ENCODE measurements at regions not wholly inside any gene's neighbourhood (a gene's known extent, or its start where the extent isn't known, plus 50 kb on each side); places are given as distances from the start of the nearest gene placed in this dataset.

GRCh38 chr4:12488672-12489071 lies 995.5 kb downstream of the RAB28 start:
- ChIA-PET CTCF (ENCODE audit: low intra/inter-chr PET ratio) (no interaction called here), POLR2A (no interaction called here)
- in situ Hi-C loops (cut with MboI): no loop called here
- ATAC-seq (no peak), FAIRE-seq (no peak), DNase-seq (ENCODE audit: extremely low read depth in 1 of 4, low spot score in 3 of 4) (no peak)
- H3K4me3 ChIP-seq: no peak overlapping the region
- no peaks in the 10 kb centered on the region for H3K9me3 ChIP-seq (replicated peaks; ENCODE audit: control insufficient read depth, insufficient read depth, low read depth, low read length)
- 0% methylated on average over 5 of the region's 5 CpGs for WGBS (ENCODE audit: insufficient coverage, low coverage, missing lambda C conversion rate)
- no peak overlapping the region for H3K9ac ChIP-seq (ENCODE audit: insufficient read depth in 1 of 2, low read depth in 2 of 2, low read length in 2 of 2)
- H3K9me1 ChIP-seq (ENCODE audit: control insufficient read depth, insufficient read depth, low read length): no peaks in the 10 kb centered on the region
- H3K27me3 ChIP-seq (ENCODE audit: control insufficient read depth in 2 of 2, insufficient read depth in 2 of 2, low read length in 2 of 2): no peaks in the 10 kb centered on the region
- H3K79me2 ChIP-seq (ENCODE audit: control insufficient read depth, insufficient read depth, low read length): no peaks in the 10 kb centered on the region
- H4K20me1 ChIP-seq (replicated peaks; ENCODE audit: control insufficient read depth, insufficient read depth, low read length): no peaks in the 10 kb centered on the region
- intact Hi-C loops (cut with micrococcal nuclease): no loop called here
- no peak overlapping the region for H3K27ac ChIP-seq (ENCODE audit: extremely low read depth, low read depth, low read length)
- no peaks in the 10 kb centered on the region for H3K4me1 ChIP-seq (replicated peaks in 1 of 2; ENCODE audit: control insufficient read depth in 2 of 2, insufficient read depth in 2 of 2, low read length in 2 of 2)
- BruUV-seq (replicated peaks): no TSS peak
- TF ChIP-seq HMG20B (CRISPR knock-in tag; IDR thresholded peaks at IDR 0.05) (no peak), ZNF408 (CRISPR knock-in tag; IDR thresholded peaks at IDR 0.05; ENCODE audit: low read depth) (no peak)
- no peak overlapping the region for H2AFZ ChIP-seq (ENCODE audit: low read depth, low read length)
- H3K4me2 ChIP-seq (ENCODE audit: insufficient read depth, low read length): no peak overlapping the region
- H3K36me3 ChIP-seq (ENCODE audit: control insufficient read depth, insufficient read depth, low read length): no peaks in the 10 kb centered on the region

GRCh38 chr4:12487000-12487399 lies 997.1 kb downstream of the RAB28 start:
- FAIRE-seq: no peak

More at GRCh38 chr4:12487000-12487399, 997.1 kb downstream of the RAB28 start:
- H2AFZ ChIP-seq (ENCODE audit: low read depth, low read length): no peak overlapping the region
- ChIA-PET POLR2A (no interaction called here), CTCF (ENCODE audit: low intra/inter-chr PET ratio) (no interaction called here)
- DNase-seq (ENCODE audit: extremely low read depth in 1 of 4, low spot score in 3 of 4): no peak
- no peaks in the 10 kb centered on the region for H3K9me3 ChIP-seq (replicated peaks; ENCODE audit: control insufficient read depth, insufficient read depth, low read depth, low read length)
- H3K27ac ChIP-seq (ENCODE audit: extremely low read depth, low read depth, low read length): no peak overlapping the region
- no peaks in the 10 kb centered on the region for H3K27me3 ChIP-seq (ENCODE audit: control insufficient read depth in 2 of 2, insufficient read depth in 2 of 2, low read length in 2 of 2)
- no peak overlapping the region for H3K9ac ChIP-seq (ENCODE audit: insufficient read depth in 1 of 2, low read depth in 2 of 2, low read length in 2 of 2)
- intact Hi-C loops (cut with micrococcal nuclease) (no loop called here), in situ Hi-C loops (cut with MboI) (no loop called here)
- no peak for ATAC-seq
- H3K4me2 ChIP-seq (ENCODE audit: insufficient read depth, low read length): no peak overlapping the region
- no peak for TF ChIP-seq ETS2 (tag; IDR thresholded peaks at IDR 0.05; ENCODE audit: borderline replicate concordance, poor library complexity, severe bottlenecking)
- TF ChIP-seq ATF7 (IDR thresholded peaks at IDR 0.05): no peak
- no peak for TF ChIP-seq TCF7L2 (IDR thresholded peaks at IDR 0.05; ENCODE audit: low read depth, low read length)
- no peak for TF ChIP-seq ZNF644 (tag; IDR thresholded peaks at IDR 0.05; ENCODE audit: low read depth)
- TF ChIP-seq ZFX (CRISPR knock-in tag; IDR thresholded peaks at IDR 0.05): no peak
- TF ChIP-seq ZNF146 (CRISPR knock-in tag; IDR thresholded peaks at IDR 0.05; ENCODE audit: unreplicated experiment): no peak
- TF ChIP-seq KLF6 (CRISPR knock-in tag; IDR thresholded peaks at IDR 0.05; ENCODE audit: borderline replicate concordance): no peak
- no peak for TF ChIP-seq CEBPG (CRISPR knock-in tag; IDR thresholded peaks at IDR 0.05)
- TF ChIP-seq CEBPG (tag; conservative IDR thresholded peaks at IDR 0.05 in 1 of 2, IDR thresholded peaks at IDR 0.05 in 1 of 2): no peak
- TF ChIP-seq TFAM (CRISPR knock-in tag; conservative IDR thresholded peaks at IDR 0.05): no peak
- TF ChIP-seq RBM34 (IDR thresholded peaks at IDR 0.05; ENCODE audit: borderline replicate concordance, insufficient read depth, low read length): no peak
- TF ChIP-seq BRD4 (IDR thresholded peaks at IDR 0.05): no peak
- TF ChIP-seq KAT2B (IDR thresholded peaks at IDR 0.05; ENCODE audit: low read depth, low read length): no peak
- TF ChIP-seq THRA (IDR thresholded peaks at IDR 0.05): no peak
- TF ChIP-seq RAD51 (IDR thresholded peaks at IDR 0.05; ENCODE audit: borderline replicate concordance, low read depth): no peak
- no peak for TF ChIP-seq HDAC1 (IDR thresholded peaks at IDR 0.05)
- H3K79me2 ChIP-seq (ENCODE audit: control insufficient read depth, insufficient read depth, low read length): no peaks in the 10 kb centered on the region
- WGBS (ENCODE audit: insufficient coverage, low coverage, missing lambda C conversion rate): 0% methylated on average over 2 of the region's 2 CpGs
- no peaks in the 10 kb centered on the region for H3K4me1 ChIP-seq (replicated peaks in 1 of 2; ENCODE audit: control insufficient read depth in 2 of 2, insufficient read depth in 2 of 2, low read length in 2 of 2)
- no peak overlapping the region for H3K4me3 ChIP-seq
- H3K36me3 ChIP-seq (ENCODE audit: control insufficient read depth, insufficient read depth, low read length): no peaks in the 10 kb centered on the region
- BruUV-seq (replicated peaks): no TSS peak
- H4K20me1 ChIP-seq (replicated peaks; ENCODE audit: control insufficient read depth, insufficient read depth, low read length): no peaks in the 10 kb centered on the region
- H3K9me1 ChIP-seq (ENCODE audit: control insufficient read depth, insufficient read depth, low read length): no peaks in the 10 kb centered on the region

All from K562 (cell line).